Activated T-helper 2 cell treated with anti-CD3 and anti-CD28 coated beads, Interferon-gamma antibody, Interleukin-2, Interleukin-4, amounts not matched to agents 10 μg/mL and 5 μg/mL and 100 μg/mL, durations not matched to agents 14 hours and 24 hours and 36 hours (primary cell): ENCODE measurements at regions not wholly inside any gene's neighbourhood (a gene's known extent, or its start where the extent isn't known, plus 50 kb on each side); places are given as distances from the start of the nearest gene placed in this dataset.

Experiments used
- DNase-seq: peaks from one replicate; pipeline ENCODE4 v3.0.0; 2021; ENCODE audit warnings: low spot score
- H3K27ac Mint-ChIP-seq: one replicate; pipeline ENCODE4 v1.8.0; 2021; ENCODE audit warnings: mixed read lengths
- H3K27me3 Mint-ChIP-seq: one replicate; pipeline ENCODE4 v1.8.0; 2021; ENCODE audit warnings: low read depth, mixed read lengths
- H3K36me3 Mint-ChIP-seq: one replicate; pipeline ENCODE4 v1.8.0; 2021; ENCODE audit warnings: low read depth, mixed read lengths
- H3K4me1 Mint-ChIP-seq: one replicate; pipeline ENCODE4 v1.8.0; 2021; ENCODE audit warnings: low read depth, mixed read lengths
- H3K4me3 Mint-ChIP-seq: one replicate; pipeline ENCODE4 v1.8.0; 2021; ENCODE audit warnings: low read depth, mild to moderate bottlenecking, moderate library complexity, mixed read lengths
- H3K9me3 Mint-ChIP-seq: one replicate; pipeline ENCODE4 v1.8.0; 2021; ENCODE audit warnings: mixed read lengths
- intact Hi-C: fragments of 100-400 bp; cut with micrococcal nuclease; formaldehyde crosslinking; loops from one replicate; pipeline ENCODE4 v1.15.1; 2023

GRCh38 chr15:37574985-37575384 lies 359.5 kb upstream of the TMCO5A start:
- Mint-ChIP-seq H3K36me3 (no peaks in the 10 kb centered on the region), H3K4me3 (no peak overlapping the region), H3K9me3 (peaks cover 4% of the 10 kb centered on the region), H3K4me1 (no peaks in the 10 kb centered on the region), H3K27me3 (no peaks in the 10 kb centered on the region), H3K27ac (no peak overlapping the region)
- intact Hi-C loops = no loop called here
- no peak for DNase-seq

GRCh38 chr15:37576952-37577351 lies 357.5 kb upstream of the TMCO5A start:
- Mint-ChIP-seq H3K27ac (no peak overlapping the region), H3K27me3 (no peaks in the 10 kb centered on the region), H3K36me3 (no peaks in the 10 kb centered on the region), H3K9me3 (peaks cover 6% of the 10 kb centered on the region), H3K4me1 (no peaks in the 10 kb centered on the region), H3K4me3 (no peak overlapping the region)
- intact Hi-C loops = no loop called here
- no peak for DNase-seq

GRCh38 chr15:37581866-37582532 lies 352.4 kb upstream of the TMCO5A start:
- Mint-ChIP-seq H3K4me3 (no peak overlapping the region), H3K36me3 (no peaks in the 10 kb centered on the region), H3K27me3 (no peaks in the 10 kb centered on the region), H3K4me1 (no peaks in the 10 kb centered on the region), H3K27ac (no peak overlapping the region), H3K9me3 (peaks cover 40% of the 10 kb centered on the region)
- intact Hi-C loops = no loop called here
- no peak for DNase-seq

GRCh38 chr15:37582852-37583251 lies 351.6 kb upstream of the TMCO5A start:
- H3K27me3 Mint-ChIP-seq = no peaks in the 10 kb centered on the region
- H3K4me3 Mint-ChIP-seq = no peak overlapping the region
- no peak overlapping the region for H3K27ac Mint-ChIP-seq
- no peak for DNase-seq
- peaks cover 46% of the 10 kb centered on the region for H3K9me3 Mint-ChIP-seq
- H3K36me3 Mint-ChIP-seq = no peaks in the 10 kb centered on the region
- H3K4me1 Mint-ChIP-seq = no peaks in the 10 kb centered on the region
- intact Hi-C loops = no loop called here

GRCh38 chr15:37586011-37586583 lies 348.3 kb upstream of the TMCO5A start:
- no peaks in the 10 kb centered on the region for H3K27me3 Mint-ChIP-seq
- H3K9me3 Mint-ChIP-seq = peaks cover 43% of the 10 kb centered on the region
- no peaks in the 10 kb centered on the region for H3K4me1 Mint-ChIP-seq
- H3K27ac Mint-ChIP-seq = no peak overlapping the region
- H3K36me3 Mint-ChIP-seq = no peaks in the 10 kb centered on the region
- H3K4me3 Mint-ChIP-seq = no peak overlapping the region
- DNase-seq = no peak
- intact Hi-C loops = no loop called here

- Mint-ChIP-seq H3K4me3 (no peak overlapping the region), H3K27ac (no peak overlapping the region), H3K4me1 (no peaks in the 10 kb centered on the region), H3K36me3 (no peaks in the 10 kb centered on the region), H3K9me3 (peaks cover 40% of the 10 kb centered on the region), H3K27me3 (no peaks in the 10 kb centered on the region)
- intact Hi-C loops = no loop called here
- DNase-seq = no peak
Measured at GRCh38 chr15:37586976-37587375, 347.5 kb upstream of the TMCO5A start.

GRCh38 chr15:37594417-37594816 lies 340.0 kb upstream of the TMCO5A start:
- Mint-ChIP-seq H3K27me3 (no peaks in the 10 kb centered on the region), H3K4me3 (no peak overlapping the region), H3K36me3 (no peaks in the 10 kb centered on the region), H3K4me1 (no peaks in the 10 kb centered on the region), H3K27ac (no peak overlapping the region), H3K9me3 (no peaks in the 10 kb centered on the region)
- DNase-seq = no peak
- intact Hi-C loops = no loop called here

GRCh38 chr15:37595426-37595970 lies 338.9 kb upstream of the TMCO5A start:
- Mint-ChIP-seq H3K27me3 (no peaks in the 10 kb centered on the region), H3K36me3 (no peaks in the 10 kb centered on the region), H3K4me1 (no peaks in the 10 kb centered on the region), H3K4me3 (no peak overlapping the region), H3K9me3 (no peaks in the 10 kb centered on the region), H3K27ac (no peak overlapping the region)
- intact Hi-C loops = no loop called here
- no peak for DNase-seq

GRCh38 chr15:37599156-37599555 lies 335.3 kb upstream of the TMCO5A start:
- Mint-ChIP-seq H3K9me3 (peaks cover 5% of the 10 kb centered on the region), H3K4me1 (no peaks in the 10 kb centered on the region), H3K27me3 (no peaks in the 10 kb centered on the region), H3K36me3 (no peaks in the 10 kb centered on the region), H3K4me3 (no peak overlapping the region), H3K27ac (no peak overlapping the region)
- intact Hi-C loops = no loop called here
- no peak for DNase-seq

GRCh38 chr15:37616215-37616614 lies 318.2 kb upstream of the TMCO5A start:
- no peak overlapping the region for H3K27ac Mint-ChIP-seq
- peaks cover 28% of the 10 kb centered on the region for H3K9me3 Mint-ChIP-seq
- H3K4me3 Mint-ChIP-seq = no peak overlapping the region
- intact Hi-C loops = no loop called here
- no peak for DNase-seq
- no peaks in the 10 kb centered on the region for H3K4me1 Mint-ChIP-seq
- no peaks in the 10 kb centered on the region for H3K36me3 Mint-ChIP-seq
- no peaks in the 10 kb centered on the region for H3K27me3 Mint-ChIP-seq

GRCh38 chr15:37618353-37618752 lies 316.1 kb upstream of the TMCO5A start:
- Mint-ChIP-seq H3K4me1 (no peaks in the 10 kb centered on the region), H3K36me3 (no peaks in the 10 kb centered on the region), H3K27ac (no peak overlapping the region), H3K27me3 (no peaks in the 10 kb centered on the region), H3K9me3 (peaks cover 28% of the 10 kb centered on the region), H3K4me3 (no peak overlapping the region)
- DNase-seq = no peak
- intact Hi-C loops = no loop called here

GRCh38 chr15:37619358-37620042 lies 314.9 kb upstream of the TMCO5A start:
- Mint-ChIP-seq H3K4me1 (no peaks in the 10 kb centered on the region), H3K9me3 (peaks cover 28% of the 10 kb centered on the region)
- intact Hi-C loops = no loop called here

GRCh38 chr15:37625576-37625975 lies 308.9 kb upstream of the TMCO5A start:
- no peak for DNase-seq
- Mint-ChIP-seq H3K27me3 (no peaks in the 10 kb centered on the region), H3K9me3 (peaks cover 5% of the 10 kb centered on the region), H3K4me1 (no peaks in the 10 kb centered on the region), H3K36me3 (no peaks in the 10 kb centered on the region), H3K27ac (no peak overlapping the region), H3K4me3 (no peak overlapping the region)
- intact Hi-C loops = no loop called here

More at GRCh38 chr15:37619358-37620042, 314.9 kb upstream of the TMCO5A start:
- Mint-ChIP-seq H3K27me3 (no peaks in the 10 kb centered on the region), H3K4me3 (no peak overlapping the region), H3K27ac (no peak overlapping the region), H3K36me3 (no peaks in the 10 kb centered on the region)
- DNase-seq = no peak
